ENCODE measurements at regions not wholly inside any gene's neighbourhood (a gene's known extent, or its start where the extent isn't known, plus 50 kb on each side); places are given as distances from the start of the nearest gene placed in this dataset.

- no peak for DNase-seq (ENCODE audit: low read depth in 2 of 3, low spot score in 2 of 3)
Measured at GRCh38 chr9:86662890-86663468, 284.3 kb downstream of the GAS1 start.

DNA sequence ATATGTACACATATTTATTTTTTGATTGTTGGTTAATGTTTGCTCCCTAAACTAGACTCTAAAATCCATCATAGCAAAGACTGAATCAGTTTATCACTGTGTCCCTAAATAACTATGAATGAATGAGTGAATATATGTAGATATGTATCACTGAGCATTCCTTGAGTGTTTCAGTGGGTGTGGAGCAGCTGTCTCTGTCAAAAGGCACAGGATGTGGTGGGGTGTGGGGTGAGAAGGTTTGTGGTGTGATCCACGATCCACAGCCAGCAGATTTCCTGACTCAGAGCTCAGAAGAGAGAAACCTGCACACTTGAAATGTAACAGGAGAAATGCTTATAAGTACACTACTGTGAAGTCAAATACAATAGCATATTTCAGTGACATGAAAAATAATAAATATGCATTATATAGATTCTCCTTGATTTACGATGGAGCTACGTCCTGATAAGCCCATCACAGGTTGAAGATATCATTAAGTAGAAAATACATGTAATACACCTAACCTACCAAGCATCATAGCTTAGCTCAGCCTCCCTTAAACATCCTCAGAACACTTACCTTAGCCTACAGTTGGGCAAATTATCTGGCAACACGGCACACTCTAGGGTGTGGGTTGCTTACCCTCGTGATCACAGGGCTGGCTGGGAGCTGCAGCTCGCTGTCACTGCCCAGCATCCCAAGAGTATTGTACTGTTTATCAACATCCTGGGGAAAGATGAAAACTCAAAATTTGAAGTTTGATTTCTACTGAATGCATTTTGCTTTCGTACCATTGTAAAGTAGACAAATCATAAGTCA, 287.0 kb downstream of the GAS1 start:
- no peak for DNase-seq (ENCODE audit: low read depth in 2 of 3, low spot score in 2 of 3)

DNA sequence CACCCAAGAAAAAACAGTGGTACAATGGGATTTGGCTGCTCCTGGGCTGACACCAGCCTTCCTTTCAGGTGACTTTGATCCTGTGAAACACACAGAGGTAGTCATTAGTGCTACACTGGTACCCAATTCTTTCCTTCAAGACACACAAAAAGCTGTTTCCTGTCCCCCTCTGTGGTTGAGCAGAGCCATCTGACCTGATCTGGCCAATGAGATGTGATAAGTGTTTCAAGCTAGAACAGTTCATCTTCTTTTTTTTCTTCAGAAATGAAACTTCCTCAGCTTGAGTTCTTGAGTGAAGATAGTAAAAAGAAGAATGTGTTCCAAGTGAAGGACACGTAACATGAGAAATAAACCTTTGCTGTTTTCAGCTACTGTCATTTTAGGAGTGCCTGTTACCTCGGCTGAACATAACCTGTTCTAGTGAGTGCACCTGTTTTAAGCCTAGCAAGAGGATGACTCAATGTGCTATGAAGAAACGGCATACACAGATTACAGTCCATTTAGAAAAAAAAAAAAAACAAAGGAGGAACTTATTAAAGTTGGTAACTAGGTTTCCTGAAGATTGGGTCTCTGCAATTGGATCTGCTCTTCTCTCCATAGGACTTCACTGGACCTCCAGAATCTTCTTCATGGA, 287.8 kb downstream of the GAS1 start:
- DNase-seq (ENCODE audit: low read depth in 2 of 3, low spot score in 2 of 3), result no peak

DNA sequence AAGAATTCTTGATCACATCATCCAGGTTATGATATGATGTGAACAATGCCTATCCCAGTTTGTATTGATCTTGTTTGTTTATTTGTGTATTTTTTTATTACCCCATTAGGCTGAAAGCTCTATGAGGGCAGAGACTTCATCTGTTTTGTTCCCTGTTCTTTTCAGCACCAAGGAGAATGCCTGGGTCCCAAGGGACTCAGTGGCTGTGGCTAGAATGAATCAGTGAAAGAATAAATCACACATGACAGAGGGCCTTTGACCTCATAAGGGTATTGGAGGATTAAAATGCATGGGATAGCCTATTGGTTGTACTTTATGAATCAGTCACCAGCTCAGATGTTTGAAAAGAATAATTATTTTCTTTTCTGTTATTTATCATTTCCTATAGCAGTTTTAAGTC, 292.2 kb downstream of the GAS1 start:
- DNase-seq (ENCODE audit: low read depth in 2 of 3, low spot score in 2 of 3), result no peak

GRCh38 chr9:86653466-86653865, 293.8 kb downstream of the GAS1 start:
- DNase-seq (ENCODE audit: low read depth in 2 of 3, low spot score in 2 of 3), result no peak

GRCh38 chr9:86652736-86653135, 294.6 kb downstream of the GAS1 start:
- DNase-seq (ENCODE audit: low read depth in 2 of 3, low spot score in 2 of 3), result no peak

GRCh38 chr9:86649913-86650312, 295.7 kb upstream of the TUT7 start:
- no peak for DNase-seq (ENCODE audit: low read depth in 2 of 3, low spot score in 2 of 3)

DNA sequence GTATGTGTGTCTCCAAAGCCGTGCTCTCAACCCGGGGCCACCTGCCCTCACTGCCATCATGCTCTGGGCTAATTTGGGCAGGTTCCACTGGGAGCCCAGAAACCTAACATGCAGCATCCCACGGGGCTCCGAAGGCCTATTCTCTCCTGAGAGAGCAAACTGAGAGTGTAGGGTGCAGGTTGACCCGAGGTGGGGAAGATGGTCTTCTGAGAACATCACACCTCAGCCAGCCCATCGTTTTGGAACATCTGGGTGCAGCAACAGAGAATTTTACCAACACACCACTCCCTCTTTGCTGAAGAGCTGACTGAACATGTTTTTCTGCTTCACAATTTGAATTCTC, 294.6 kb upstream of the TUT7 start:
- no peak for DNase-seq (ENCODE audit: low read depth in 2 of 3, low spot score in 2 of 3)

GRCh38 chr9:86648156-86648827, 294.1 kb upstream of the TUT7 start:
- DNase-seq (ENCODE audit: low read depth in 2 of 3, low spot score in 2 of 3), result no peak

GRCh38 chr9:86645303-86645702, 291.1 kb upstream of the TUT7 start:
- no peak for DNase-seq (ENCODE audit: low read depth in 2 of 3, low spot score in 2 of 3)

DNA sequence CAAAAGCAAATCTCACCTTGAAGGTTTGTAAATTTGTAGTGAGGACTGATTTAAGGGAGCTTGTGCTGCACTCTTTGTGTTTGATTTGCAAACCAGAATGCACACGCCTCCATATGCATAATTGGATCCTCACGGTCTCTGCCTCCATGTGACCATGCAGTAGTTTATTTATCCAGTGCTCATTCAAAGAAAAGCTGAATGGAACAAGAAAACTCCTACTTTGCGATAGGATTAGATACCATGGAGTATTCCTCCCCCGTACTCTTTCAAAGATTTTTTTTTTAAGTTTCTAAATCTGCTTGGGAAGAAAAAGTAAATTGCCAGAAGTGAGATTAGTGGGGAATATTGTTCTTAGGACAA, 290.4 kb upstream of the TUT7 start:
- DNase-seq (ENCODE audit: low read depth in 2 of 3, low spot score in 2 of 3), result no peak

DNA sequence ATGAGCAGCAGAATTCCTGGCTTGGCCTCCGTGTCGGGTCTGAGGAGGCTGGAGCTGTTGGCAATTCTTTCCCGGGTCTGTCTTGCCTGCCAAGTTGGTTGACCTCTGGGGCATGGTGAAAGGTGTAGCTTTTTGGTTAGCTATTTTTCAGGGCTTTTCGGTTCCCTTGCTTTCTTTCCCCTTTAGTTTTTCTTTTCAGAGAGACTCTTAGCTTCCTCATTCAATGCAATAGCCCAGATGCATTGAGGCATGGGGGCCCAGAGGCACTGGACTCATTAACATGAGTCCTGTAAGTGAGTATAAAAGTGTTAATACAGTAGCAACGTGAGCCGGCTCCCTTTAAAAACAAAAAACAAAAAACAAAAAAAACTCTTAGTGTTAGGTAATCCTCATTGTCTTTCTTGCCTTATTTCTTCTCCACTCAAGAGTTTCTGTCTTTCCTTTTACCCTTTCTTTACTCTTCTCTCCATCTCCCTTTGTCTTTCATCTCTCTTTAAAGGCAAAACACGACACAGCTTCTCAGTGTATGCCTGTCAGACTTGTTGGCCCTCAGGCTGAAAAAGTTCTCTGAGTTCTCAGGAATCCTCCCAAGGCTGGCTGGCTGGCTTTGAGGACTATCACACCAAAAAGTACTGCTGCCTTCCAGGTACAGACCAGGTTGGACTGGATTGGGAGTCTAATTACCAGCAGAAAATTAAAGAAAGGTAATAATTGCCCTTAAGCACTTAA, 289.9 kb upstream of the TUT7 start:
- no peak for DNase-seq (ENCODE audit: low read depth in 2 of 3, low spot score in 2 of 3)

DNA sequence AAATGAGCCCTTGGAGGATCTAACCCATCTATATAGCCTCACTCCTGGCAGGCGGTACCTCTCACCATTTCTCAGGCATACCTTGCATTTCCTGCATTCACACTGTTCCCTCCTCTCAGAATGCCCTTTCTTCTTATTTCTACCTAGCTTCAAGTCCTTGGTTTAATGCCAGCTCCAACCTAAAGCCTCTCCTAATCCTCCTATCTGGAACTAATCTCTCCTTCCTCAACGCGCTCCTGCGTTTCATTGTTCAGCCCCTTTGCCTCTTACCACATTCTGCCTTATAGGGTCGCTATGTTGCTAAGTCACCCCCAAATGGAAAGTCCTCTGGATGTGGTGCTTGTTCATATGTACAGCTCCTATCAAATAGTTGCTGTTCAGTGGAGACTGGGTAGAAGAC, 288.5 kb upstream of the TUT7 start:
- no peak for DNase-seq (ENCODE audit: low read depth in 2 of 3, low spot score in 2 of 3)

- DNase-seq (ENCODE audit: low read depth in 2 of 3, low spot score in 2 of 3), result no peak
Measured at GRCh38 chr9:86641970-86642369, 287.8 kb upstream of the TUT7 start.

DNA sequence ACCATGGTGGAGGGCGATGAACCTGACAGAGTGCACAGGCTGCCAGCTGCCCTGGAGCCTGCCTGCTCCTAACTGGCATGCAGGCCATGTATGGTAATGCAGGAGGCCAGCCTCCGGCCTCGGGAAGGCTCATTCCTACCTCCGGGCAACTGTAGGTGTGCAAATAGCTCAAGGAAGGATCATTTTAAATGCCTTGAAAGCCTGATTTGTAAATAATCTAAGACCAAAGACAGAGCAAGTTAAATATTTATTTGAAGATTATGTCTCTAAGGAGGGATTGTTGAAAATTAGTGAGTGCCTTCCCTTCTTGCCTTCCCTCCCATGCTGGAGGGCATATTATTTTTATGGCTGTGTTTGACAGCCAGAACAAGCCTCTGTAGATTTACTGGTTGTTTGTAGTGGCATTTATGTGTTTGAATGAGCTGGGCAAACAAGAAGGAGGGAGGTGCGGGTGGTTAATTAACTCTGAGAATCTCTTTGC, 285.7 kb upstream of the TUT7 start:
- DNase-seq (ENCODE audit: low read depth in 2 of 3, low spot score in 2 of 3), result no peak

DNA sequence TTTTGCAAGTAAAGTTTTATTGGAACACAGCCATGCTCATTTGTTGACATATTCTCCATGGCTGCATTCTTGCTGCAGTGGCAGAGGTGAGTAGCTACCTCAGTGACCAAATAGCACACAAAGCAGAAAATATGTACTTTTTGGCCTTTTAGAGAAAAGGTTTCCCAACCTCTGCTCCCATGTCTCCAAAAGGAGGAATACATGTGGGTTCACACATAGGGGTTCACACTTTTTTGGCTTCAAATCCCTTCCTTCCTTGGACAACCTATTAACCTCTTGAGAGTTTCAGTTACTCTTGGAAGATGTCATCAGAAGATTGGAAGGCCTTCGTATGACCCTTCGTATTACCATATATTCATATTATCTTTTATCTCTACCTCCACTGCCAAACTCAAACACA, 285.1 kb upstream of the TUT7 start:
- DNase-seq (ENCODE audit: low read depth in 2 of 3, low spot score in 2 of 3), result no peak

DNA sequence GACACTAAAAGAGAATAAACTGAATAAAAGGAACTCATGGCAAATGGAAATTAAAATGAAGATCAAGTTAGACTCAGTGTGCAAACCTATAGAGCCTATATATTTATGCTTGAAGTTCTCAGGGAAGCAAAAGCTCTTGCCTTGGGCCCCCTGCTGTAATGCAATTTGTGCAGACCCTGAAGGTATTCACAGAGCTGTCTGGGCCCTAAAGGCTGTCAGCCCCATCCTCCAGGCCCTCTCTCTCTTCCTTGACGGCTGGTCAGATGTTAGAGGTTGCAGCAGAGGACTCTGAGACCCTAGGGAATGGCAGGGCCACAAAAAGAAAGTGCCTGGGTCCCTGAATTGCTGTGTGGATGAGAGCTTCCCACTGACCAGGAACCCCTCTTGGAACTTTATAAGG, 283.9 kb upstream of the TUT7 start:
- no peak for DNase-seq (ENCODE audit: low read depth in 2 of 3, low spot score in 2 of 3)

- DNase-seq (ENCODE audit: low read depth in 2 of 3, low spot score in 2 of 3), result peak in 1 of 3 experiments; percentile 19
Measured at GRCh38 chr9:86637515-86637914, 283.3 kb upstream of the TUT7 start.

DNA sequence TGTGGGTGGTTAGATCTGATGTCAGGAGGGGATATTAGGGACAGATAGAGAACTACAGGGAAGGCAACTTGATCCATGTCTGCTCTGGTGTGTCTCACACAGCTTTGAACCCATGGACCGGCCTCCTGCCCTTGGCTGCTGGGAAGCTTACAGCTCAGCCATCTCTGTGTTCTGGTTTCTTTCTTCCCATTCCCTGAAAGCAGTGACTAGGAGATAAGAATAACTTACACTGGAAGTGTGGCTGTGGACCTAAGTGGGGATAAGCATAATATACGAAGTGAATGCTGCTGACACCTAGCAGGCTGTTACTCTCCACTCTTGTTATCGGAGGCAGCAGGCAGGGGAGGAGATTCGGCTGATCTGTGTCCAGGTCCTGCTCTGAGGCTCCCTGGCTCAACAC, 282.3 kb upstream of the TUT7 start:
- DNase-seq (ENCODE audit: low read depth in 2 of 3, low spot score in 2 of 3), result no peak

GRCh38 chr9:86636038-86636437, 281.8 kb upstream of the TUT7 start:
- no peak for DNase-seq (ENCODE audit: low read depth in 2 of 3, low spot score in 2 of 3)

DNA sequence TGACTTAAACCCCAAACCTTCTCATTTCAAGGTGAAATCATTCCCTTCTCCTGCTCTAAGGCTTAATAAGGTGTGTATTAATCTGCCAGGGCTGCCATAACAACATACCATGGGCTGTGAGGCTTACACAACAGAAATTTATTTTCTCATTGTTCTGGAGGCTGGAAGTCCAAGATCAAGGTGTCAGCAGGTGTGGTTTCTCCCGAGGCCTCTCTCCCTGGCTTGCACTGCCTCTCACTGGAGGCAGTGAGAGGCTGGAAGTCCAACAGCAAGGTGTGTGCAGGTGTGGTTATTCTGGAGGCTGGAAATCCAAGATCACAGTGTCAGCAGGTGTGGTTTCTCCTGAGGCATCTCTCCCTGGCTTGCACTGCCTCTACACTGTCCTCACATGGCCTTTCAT, 280.3 kb upstream of the TUT7 start:
- DNase-seq (ENCODE audit: low read depth in 2 of 3, low spot score in 2 of 3), result no peak
